K562 (cell line): ENCODE measurements at regions not wholly inside any gene's neighbourhood (a gene's known extent, or its start where the extent isn't known, plus 50 kb on each side); places are given as distances from the start of the nearest gene placed in this dataset.

Experiments
- ATAC-seq: fragments of 200-7000 bp; cut with Tn5 transposase; 3 replicates; pipeline ENCODE4 v1.9.1; 2020; ENCODE audit warnings: moderate library complexity
- BruUV-seq: library from RNA; stranded (reverse); fragments of 400-500 nt; replicated peaks from 2 replicates; lab custom pipeline; 2021; lab: Mats Ljungman, UMichigan
- CTCF ChIA-PET: fragments of 300-600 bp; formaldehyde crosslinking; extraction: SDS; loops from one replicate; lab custom pipeline; 2021; ENCODE audit warnings: low intra/inter-chr PET ratio; lab: Yijun Ruan, JAX
- POLR2A ChIA-PET: fragments of 300-600, 350-650 bp; sonication (Branson Sonifier 250); formaldehyde crosslinking; extraction: SDS; loops from one replicate; lab custom pipeline; 2021; ENCODE audit warnings: antibody characterized with exemption, inconsistent platforms; lab: Yijun Ruan, JAX
- DNase-seq, 4 experiments: peaks; one replicate each; pipeline versions ENCODE4 v3.0.0 to v3.0.0-alpha.2; 2011 to 2018; ENCODE audit warnings: low spot score in 3 of 4, mixed read lengths in 3 of 4; ENCODE audit errors: extremely low read depth in 1 of 4
- FAIRE-seq: peaks from 2 replicates; lab custom pipeline; 2011; peaks lifted over from hg19 to GRCh38; lab: Jason Lieb, UNC
- H2AFZ ChIP-seq: 2 replicates; pipeline ENCODE4 v1.6.0; 2011; ENCODE audit warnings: low read depth, low read length, control low read depth, inconsistent platforms
- H3K27ac ChIP-seq: fragments of 200-600 bp; 3 replicates; pipeline ENCODE4 v1.8.0; 2011; ENCODE audit warnings: low read depth, mild to moderate bottlenecking, control low read depth, inconsistent platforms, low read length, moderate library complexity, mixed read lengths; ENCODE audit errors: extremely low read depth
- H3K27me3 ChIP-seq, 2 experiments: fragments of 300-600 bp in 1 of 2; 2 replicates in 1 of 2; 3 replicates in 1 of 2; pipeline versions ENCODE4 v1.6.0 to v1.8.0; 2011; ENCODE audit warnings: inconsistent platforms in 2 of 2, low read length in 2 of 2, mild to moderate bottlenecking in 1 of 2, mixed read lengths in 1 of 2, moderate library complexity in 1 of 2; ENCODE audit not compliant: control insufficient read depth in 2 of 2, insufficient read depth in 2 of 2
- H3K36me3 ChIP-seq: fragments of 300-600 bp; 3 replicates; pipeline ENCODE4 v1.8.0; 2011; ENCODE audit warnings: mild to moderate bottlenecking, low read length, inconsistent platforms; ENCODE audit not compliant: control insufficient read depth, insufficient read depth
- H3K4me1 ChIP-seq, 2 experiments: fragments of 200-600 bp in 1 of 2; replicated peaks in 1 of 2; 2 replicates in 1 of 2; 3 replicates in 1 of 2; pipeline versions ENCODE4 v1.5.1 to v1.8.0; 2011; ENCODE audit warnings: inconsistent platforms in 2 of 2, low read length in 2 of 2, mild to moderate bottlenecking in 1 of 2, mixed read lengths in 1 of 2, moderate library complexity in 1 of 2; ENCODE audit not compliant: control insufficient read depth in 2 of 2, insufficient read depth in 2 of 2
- H3K4me2 ChIP-seq: 2 replicates; pipeline ENCODE4 v1.6.1; 2011; ENCODE audit warnings: low read length, control low read depth, inconsistent platforms, mixed read lengths; ENCODE audit not compliant: insufficient read depth
- H3K4me3 ChIP-seq: fragments of 200-600 bp; sonication (generic), shearing (Covaris generic); 2 replicates; pipeline ENCODE4 v1.5.1; 2016; ENCODE audit warnings: control low read depth, inconsistent platforms
- H3K79me2 ChIP-seq: fragments of 200-600 bp; 3 replicates; pipeline ENCODE4 v1.8.0; 2011; ENCODE audit warnings: low read length, inconsistent platforms; ENCODE audit not compliant: control insufficient read depth, insufficient read depth
- H3K9ac ChIP-seq, 2 experiments: 2 replicates each; pipeline versions ENCODE4 v1.6.0 to v1.6.1; 2011; ENCODE audit warnings: low read depth in 2 of 2, low read length in 2 of 2, control low read depth in 1 of 2, inconsistent platforms in 1 of 2, mild to moderate bottlenecking in 1 of 2, mixed read lengths in 1 of 2; ENCODE audit not compliant: insufficient read depth in 1 of 2
- H3K9me1 ChIP-seq: one replicate; pipeline ENCODE4 v1.6.0; 2011; ENCODE audit warnings: inconsistent platforms, mild to moderate bottlenecking, low read length, moderate library complexity; ENCODE audit not compliant: control insufficient read depth, insufficient read depth
- H3K9me3 ChIP-seq: replicated peaks from 2 replicates; pipeline ENCODE4 v1.5.1; 2011; ENCODE audit warnings: low read depth, low read length, inconsistent platforms; ENCODE audit not compliant: control insufficient read depth, insufficient read depth
- H4K20me1 ChIP-seq: replicated peaks from 2 replicates; pipeline ENCODE4 v1.6.1; 2011; ENCODE audit warnings: low read length, inconsistent platforms, mixed read lengths; ENCODE audit not compliant: control insufficient read depth, insufficient read depth
- SETDB1 ChIP-seq: IDR thresholded peaks from one replicate; pipeline ENCODE4 v1.6.1; 2012; ENCODE audit warnings: low read length, control low read depth, inconsistent platforms
- THRB ChIP-seq: fragments of 450-650 bp; formaldehyde crosslinking; conservative IDR thresholded peaks from 2 replicates; pipeline ENCODE4 v1.4.0; 2022; ENCODE audit warnings: mild to moderate bottlenecking, missing genetic modification characterization
- ZNF24 ChIP-seq: fragments of 450-650 bp; IDR thresholded peaks from 2 replicates; pipeline ENCODE4 v1.6.1; 2016
- WGBS: fragments of 100-300 bp; shearing (Covaris generic); methylation state at CpG from one replicate; pipeline ENCODE4 v1.1.6; 2016; ENCODE audit warnings: low coverage, mixed read lengths; ENCODE audit not compliant: insufficient coverage; ENCODE audit errors: missing lambda C conversion rate; 5-methylcytosine and 5-hydroxymethylcytosine counted together
- in situ Hi-C: fragments of 300-500 bp; cut with MboI; formaldehyde crosslinking; loops from 4 replicates; pipeline ENCODE4 v1.15.0; 2018; ENCODE audit warnings: inconsistent platforms, mixed read lengths
- intact Hi-C: fragments of 100-400 bp; cut with micrococcal nuclease; formaldehyde crosslinking; loops from 2 replicates; pipeline ENCODE4 v1.14.2; 2022
- TF ChIP-seq, protein P1 (sequence below), 2 experiments: fragments of 450-650 bp; formaldehyde crosslinking in 1 of 2; IDR thresholded peaks; 2 replicates each; pipeline versions ENCODE4 v1.4.0 to v1.6.1; 2014 to 2020; ENCODE audit warnings: mild to moderate bottlenecking in 2 of 2, borderline replicate concordance in 1 of 2, low read depth in 1 of 2

DNA sequence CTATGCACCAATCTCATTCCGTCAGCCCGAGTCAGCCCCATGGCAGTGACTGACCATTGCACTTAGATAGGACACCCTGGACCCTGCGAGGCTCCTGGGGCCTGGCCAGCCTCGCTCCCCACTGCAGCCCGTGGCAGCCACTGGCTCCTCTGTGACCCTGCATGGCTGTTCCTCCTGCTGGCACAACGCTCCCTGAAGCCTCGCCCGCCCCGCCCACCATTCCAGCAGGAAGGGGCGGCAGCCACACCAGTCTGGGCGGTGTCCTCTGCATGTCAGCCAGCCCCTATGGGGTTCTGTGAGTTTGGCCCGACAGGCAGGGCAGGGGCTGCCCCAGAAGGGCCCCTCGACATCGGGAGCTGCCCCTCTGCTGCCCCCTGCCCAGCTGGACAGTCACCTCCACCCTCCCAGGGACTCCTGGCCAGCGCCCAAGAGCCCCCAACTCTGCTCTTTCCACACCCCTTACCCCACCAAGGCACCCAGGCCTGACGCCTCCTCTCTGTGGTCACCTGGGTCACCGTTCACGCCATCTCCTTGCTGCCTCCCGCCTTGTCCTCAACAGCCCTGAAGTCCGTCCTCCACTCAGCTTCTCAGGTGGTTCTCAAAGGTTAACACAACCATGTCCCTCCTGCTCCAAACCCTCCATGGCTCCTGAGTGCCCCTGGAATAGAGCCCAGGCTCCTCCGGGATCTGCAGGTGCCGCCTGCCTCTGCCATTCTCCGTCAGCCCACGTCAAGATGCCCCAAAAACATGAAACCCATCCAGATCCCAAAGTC, 103.5 kb downstream of the MICALL2 start:
- Histone ChIP-seq H3K27me3 (peaks cover 24 to 60% of the 10 kb centered on the region in 2 experiments), H4K20me1 (no peaks in the 10 kb centered on the region; the same call in 1 of the 2 replicates), H2AFZ (no peak overlapping the region), H3K4me2 (no peak overlapping the region), H3K9me1 (no peaks in the 10 kb centered on the region), H3K4me3 (no peak overlapping the region), H3K9me3 (no peaks in the 10 kb centered on the region), H3K27ac (no peak overlapping the region), H3K9ac (no peak overlapping the region), H3K36me3 (no peaks in the 10 kb centered on the region), H3K79me2 (no peaks in the 10 kb centered on the region), H3K4me1 (peaks cover 0 to 12% of the 10 kb centered on the region in 2 experiments; a peak in 1 of 5 replicates)
- BruUV-seq, result no TSS peak
- intact Hi-C loops, result no loop called here
- DNase-seq (no peak), FAIRE-seq (no peak), ATAC-seq (no peak)
- ChIA-PET POLR2A (interaction anchor here (1.3 kb wide), 1 partner anchor 134 kb away, joined by 3 read pairs; no protein-coding TSS in a partner anchor), CTCF (no interaction called here)
- 4% methylated on average over 23 of the region's 24 CpGs for WGBS
- in situ Hi-C loops, result no loop called here
- no peak for TF ChIP-seq ZNF24
- no peak for TF ChIP-seq SETDB1
- no peak for TF ChIP-seq THRB (CRISPR knock-in tag)
- TF ChIP-seq, protein P1, sequence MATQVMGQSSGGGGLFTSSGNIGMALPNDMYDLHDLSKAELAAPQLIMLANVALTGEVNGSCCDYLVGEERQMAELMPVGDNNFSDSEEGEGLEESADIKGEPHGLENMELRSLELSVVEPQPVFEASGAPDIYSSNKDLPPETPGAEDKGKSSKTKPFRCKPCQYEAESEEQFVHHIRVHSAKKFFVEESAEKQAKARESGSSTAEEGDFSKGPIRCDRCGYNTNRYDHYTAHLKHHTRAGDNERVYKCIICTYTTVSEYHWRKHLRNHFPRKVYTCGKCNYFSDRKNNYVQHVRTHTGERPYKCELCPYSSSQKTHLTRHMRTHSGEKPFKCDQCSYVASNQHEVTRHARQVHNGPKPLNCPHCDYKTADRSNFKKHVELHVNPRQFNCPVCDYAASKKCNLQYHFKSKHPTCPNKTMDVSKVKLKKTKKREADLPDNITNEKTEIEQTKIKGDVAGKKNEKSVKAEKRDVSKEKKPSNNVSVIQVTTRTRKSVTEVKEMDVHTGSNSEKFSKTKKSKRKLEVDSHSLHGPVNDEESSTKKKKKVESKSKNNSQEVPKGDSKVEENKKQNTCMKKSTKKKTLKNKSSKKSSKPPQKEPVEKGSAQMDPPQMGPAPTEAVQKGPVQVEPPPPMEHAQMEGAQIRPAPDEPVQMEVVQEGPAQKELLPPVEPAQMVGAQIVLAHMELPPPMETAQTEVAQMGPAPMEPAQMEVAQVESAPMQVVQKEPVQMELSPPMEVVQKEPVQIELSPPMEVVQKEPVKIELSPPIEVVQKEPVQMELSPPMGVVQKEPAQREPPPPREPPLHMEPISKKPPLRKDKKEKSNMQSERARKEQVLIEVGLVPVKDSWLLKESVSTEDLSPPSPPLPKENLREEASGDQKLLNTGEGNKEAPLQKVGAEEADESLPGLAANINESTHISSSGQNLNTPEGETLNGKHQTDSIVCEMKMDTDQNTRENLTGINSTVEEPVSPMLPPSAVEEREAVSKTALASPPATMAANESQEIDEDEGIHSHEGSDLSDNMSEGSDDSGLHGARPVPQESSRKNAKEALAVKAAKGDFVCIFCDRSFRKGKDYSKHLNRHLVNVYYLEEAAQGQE (IDR thresholded peaks at IDR 0.05; ENCODE audit: borderline replicate concordance), result no peak
- TF ChIP-seq, protein P1 (CRISPR knock-in tag; IDR thresholded peaks at IDR 0.05; ENCODE audit: low read depth), result no peak
